OCI-LY1 (cell line): ENCODE measurements at regions not wholly inside any gene's neighbourhood (a gene's known extent, or its start where the extent isn't known, plus 50 kb on each side); places are given as distances from the start of the nearest gene placed in this dataset.

Experiments used
- CTCF ChIP-seq: fragments of 200-600 bp; sonication (generic), shearing (Covaris generic); IDR thresholded peaks from 2 replicates; pipeline ENCODE4 v1.5.1; 2017; ENCODE audit warnings: mild to moderate bottlenecking, antibody characterized with exemption, low read length, moderate library complexity, mixed read lengths
- EZH2 ChIP-seq: fragments of 200-600 bp; sonication (generic), shearing (Covaris generic); IDR thresholded peaks from 2 replicates; pipeline ENCODE4 v1.8.0; 2017; ENCODE audit warnings: borderline replicate concordance, mixed run types, mild to moderate bottlenecking, antibody characterized with exemption, low read length, moderate library complexity, mixed read lengths

GRCh38 chr4:59094505-59094904 lies 1984.3 kb upstream of the IGFBP7 start:
- 0 out of 2 replicates have a peak, but pooled peaks have one; percentile 13 for TF ChIP-seq CTCF
- no peak for TF ChIP-seq EZH2
